IPS-20b (cell line): ENCODE measurements at regions not wholly inside any gene's neighbourhood (a gene's known extent, or its start where the extent isn't known, plus 50 kb on each side); places are given as distances from the start of the nearest gene placed in this dataset.

Source experiments
- H3K27ac ChIP-seq: one replicate; pipeline ENCODE4 v1.5.1; 2013; ENCODE audit warnings: low read length
- H3K27me3 ChIP-seq: 2 replicates; pipeline ENCODE4 v1.6.1; 2013; ENCODE audit warnings: mild to moderate bottlenecking, low read length, inconsistent platforms; ENCODE audit not compliant: insufficient read depth
- H3K36me3 ChIP-seq: 2 replicates; pipeline ENCODE4 v1.6.1; 2013; ENCODE audit warnings: low read depth, mild to moderate bottlenecking, inconsistent platforms, low read length, moderate library complexity; ENCODE audit not compliant: insufficient read depth
- H3K4me1 ChIP-seq: 2 replicates; pipeline ENCODE4 v1.6.1; 2013; ENCODE audit warnings: mild to moderate bottlenecking, control low read depth, inconsistent platforms, low read length, moderate library complexity; ENCODE audit not compliant: insufficient read depth
- H3K4me3 ChIP-seq: 2 replicates; pipeline ENCODE4 v1.5.1; 2013; ENCODE audit warnings: mild to moderate bottlenecking, low read length, inconsistent platforms
- H3K9ac ChIP-seq: 2 replicates; pipeline ENCODE4 v1.6.1; 2013; ENCODE audit warnings: low read depth, mild to moderate bottlenecking, inconsistent platforms, low read length, moderate library complexity
- H3K9me3 ChIP-seq: 2 replicates; pipeline ENCODE4 v1.6.1; 2013; ENCODE audit warnings: mild to moderate bottlenecking, low read depth, low read length, inconsistent platforms; ENCODE audit not compliant: insufficient read depth

DNA sequence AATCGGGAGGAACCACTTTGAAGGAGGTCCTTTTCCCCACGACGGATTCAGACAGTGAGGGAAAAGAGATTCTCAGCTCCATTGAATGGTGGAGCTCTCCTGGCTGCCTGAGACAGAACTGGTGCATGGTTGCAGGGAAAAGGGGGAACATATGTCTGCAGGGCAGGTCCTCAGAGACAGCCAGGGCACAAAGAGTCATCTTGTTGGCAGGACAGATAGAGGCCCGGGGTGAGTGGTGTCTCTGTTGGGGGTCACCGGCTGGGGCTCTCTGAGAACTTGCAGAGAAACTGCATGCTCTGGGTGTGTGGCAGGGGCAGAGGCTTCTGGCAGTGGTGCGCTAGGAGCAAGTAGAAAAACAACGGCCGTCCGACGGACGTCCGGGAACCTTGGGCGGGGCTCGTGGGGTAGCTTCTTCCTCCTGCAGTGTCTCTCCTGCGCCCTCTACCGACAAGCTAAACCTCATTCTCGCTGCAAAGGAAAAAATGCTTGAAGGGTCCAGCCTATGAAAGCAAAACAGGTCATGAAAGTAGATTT, 94.3 kb downstream of the CDCA7 start:
- Histone ChIP-seq H3K9me3 (no peaks in the 10 kb centered on the region), H3K36me3 (no peaks in the 10 kb centered on the region), H3K4me1 (no peaks in the 10 kb centered on the region; the same call in 1 of the 2 replicates), H3K27me3 (no peaks in the 10 kb centered on the region), H3K9ac (peak overlapping the region; percentile 56; the same call in 1 of the 2 replicates), H3K4me3 (peak overlapping the region; percentile 62), H3K27ac (peak overlapping the region; percentile 22)

DNA sequence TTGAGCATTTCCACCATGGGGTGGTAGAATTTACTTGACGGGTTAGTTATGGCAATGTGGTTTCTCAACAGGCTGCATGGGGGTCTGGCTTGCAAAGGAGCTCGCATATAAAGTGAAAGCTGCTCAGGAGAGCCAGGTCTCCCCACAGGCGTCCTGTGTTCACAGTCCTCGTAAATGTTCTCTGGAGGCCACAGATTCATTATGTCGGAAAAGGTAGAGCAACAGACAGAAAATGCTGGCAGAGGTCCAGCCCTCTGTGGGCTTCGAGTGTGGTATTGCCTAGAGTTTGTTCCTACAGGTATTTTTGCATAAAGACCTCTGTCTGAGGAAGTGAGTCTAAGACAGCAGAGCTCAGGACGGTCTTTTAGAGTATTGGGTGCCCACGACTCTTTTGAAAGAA, 96.4 kb downstream of the CDCA7 start:
- no peaks in the 10 kb centered on the region for H3K27me3 ChIP-seq
- no peaks in the 10 kb centered on the region for H3K36me3 ChIP-seq
- no peaks in the 10 kb centered on the region for H3K9me3 ChIP-seq
- H3K9ac ChIP-seq: no peak overlapping the region
- H3K4me3 ChIP-seq: no peak overlapping the region
- H3K27ac ChIP-seq: no peak overlapping the region
- no peaks in the 10 kb centered on the region; the same call in 1 of the 2 replicates for H3K4me1 ChIP-seq

DNA sequence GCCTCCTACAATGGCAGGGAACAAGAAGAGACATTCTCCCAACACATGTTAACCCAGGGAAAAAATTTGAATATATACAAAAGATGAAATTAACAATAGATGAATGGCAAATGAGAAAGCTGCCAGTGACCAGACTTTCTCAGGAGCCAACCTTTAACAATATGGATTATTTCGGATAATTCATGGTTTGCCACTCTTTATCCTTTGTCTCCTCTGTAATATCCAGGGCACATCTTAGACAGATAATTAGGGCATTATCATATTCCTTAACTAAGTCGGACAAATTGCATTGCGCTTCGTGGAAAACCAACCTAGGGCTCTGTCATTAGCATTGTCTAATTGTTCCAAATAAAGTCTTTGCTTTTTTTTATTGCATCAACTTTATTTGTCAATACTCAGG, 97.3 kb downstream of the CDCA7 start:
- Histone ChIP-seq H3K36me3 (no peaks in the 10 kb centered on the region), H3K9ac (no peak overlapping the region), H3K9me3 (no peaks in the 10 kb centered on the region), H3K4me1 (peaks cover 3% of the 10 kb centered on the region; the same call in 1 of the 2 replicates), H3K27me3 (no peaks in the 10 kb centered on the region), H3K27ac (no peak overlapping the region), H3K4me3 (no peak overlapping the region)

DNA sequence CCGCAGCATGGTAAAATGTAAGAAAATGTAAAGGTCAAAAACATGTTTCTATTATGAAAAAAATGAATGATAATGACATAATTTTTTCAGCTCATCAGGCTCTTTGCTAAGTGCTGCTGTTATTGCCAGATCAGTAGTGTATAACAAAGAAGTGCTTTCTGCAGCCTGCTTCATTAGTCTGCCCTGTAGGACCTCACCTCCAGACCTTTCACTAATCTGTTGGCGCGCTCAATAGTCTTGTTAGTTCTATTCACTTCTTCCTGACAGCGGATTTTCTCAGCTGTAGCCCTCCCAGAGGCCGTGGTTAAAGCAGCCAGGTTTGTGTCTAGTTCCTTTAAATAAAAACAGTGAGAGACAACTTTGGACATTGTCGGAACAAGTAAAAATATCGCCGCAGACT, 97.7 kb downstream of the CDCA7 start:
- Histone ChIP-seq H3K36me3 (no peaks in the 10 kb centered on the region), H3K4me1 (peaks cover 6% of the 10 kb centered on the region; the same call in 1 of the 2 replicates), H3K9me3 (no peaks in the 10 kb centered on the region), H3K9ac (no peak overlapping the region), H3K4me3 (no peak overlapping the region), H3K27me3 (no peaks in the 10 kb centered on the region), H3K27ac (no peak overlapping the region)

DNA sequence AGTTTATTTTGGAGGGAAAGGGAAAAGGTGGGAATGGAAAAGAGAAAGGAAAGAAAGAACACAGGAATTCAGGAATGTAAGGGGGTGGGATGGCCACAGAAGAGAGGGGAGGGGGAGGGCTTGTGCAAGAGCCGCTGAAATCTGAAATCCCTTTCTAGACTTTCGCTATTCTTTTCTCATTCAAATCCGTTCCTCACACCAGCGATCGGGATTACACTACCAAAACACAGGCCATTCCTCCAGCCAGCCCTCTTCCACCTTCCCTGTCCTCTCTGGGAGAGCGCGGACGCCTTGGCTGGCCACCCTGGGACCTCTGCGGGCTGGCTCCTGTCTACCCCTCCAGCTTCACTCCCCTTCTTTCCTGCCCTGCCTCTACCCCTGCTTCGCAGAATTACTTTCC, 102.3 kb downstream of the CDCA7 start:
- Histone ChIP-seq H3K27ac (no peak overlapping the region), H3K36me3 (no peaks in the 10 kb centered on the region), H3K27me3 (no peaks in the 10 kb centered on the region), H3K9me3 (no peaks in the 10 kb centered on the region), H3K4me3 (no peak overlapping the region), H3K4me1 (peaks cover 8% of the 10 kb centered on the region; the same call in 1 of the 2 replicates), H3K9ac (no peak overlapping the region)

DNA sequence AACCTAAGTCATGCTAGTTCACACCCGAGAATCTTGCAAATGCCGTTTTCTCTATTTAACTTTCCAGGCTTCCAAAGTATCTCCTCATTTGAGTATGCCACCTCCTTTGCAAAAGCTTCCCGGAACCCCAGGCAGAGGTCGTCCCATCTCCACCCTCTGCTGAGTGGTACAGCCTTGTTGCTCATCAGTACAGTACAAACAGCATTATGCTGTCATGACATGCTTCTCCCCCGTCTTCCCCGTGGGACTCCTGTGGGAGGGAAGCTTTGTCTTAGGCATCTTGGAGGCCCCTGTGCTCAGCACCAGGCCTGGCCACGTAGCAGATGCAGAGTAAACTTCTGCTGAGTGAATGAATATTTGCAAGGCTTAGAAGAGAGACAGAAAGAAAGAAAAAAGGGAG, 102.7 kb downstream of the CDCA7 start:
- Histone ChIP-seq H3K4me1 (peaks cover 8% of the 10 kb centered on the region; the same call in 1 of the 2 replicates), H3K27ac (no peak overlapping the region), H3K9me3 (no peaks in the 10 kb centered on the region), H3K36me3 (no peaks in the 10 kb centered on the region), H3K9ac (no peak overlapping the region), H3K4me3 (no peak overlapping the region), H3K27me3 (no peaks in the 10 kb centered on the region)

DNA sequence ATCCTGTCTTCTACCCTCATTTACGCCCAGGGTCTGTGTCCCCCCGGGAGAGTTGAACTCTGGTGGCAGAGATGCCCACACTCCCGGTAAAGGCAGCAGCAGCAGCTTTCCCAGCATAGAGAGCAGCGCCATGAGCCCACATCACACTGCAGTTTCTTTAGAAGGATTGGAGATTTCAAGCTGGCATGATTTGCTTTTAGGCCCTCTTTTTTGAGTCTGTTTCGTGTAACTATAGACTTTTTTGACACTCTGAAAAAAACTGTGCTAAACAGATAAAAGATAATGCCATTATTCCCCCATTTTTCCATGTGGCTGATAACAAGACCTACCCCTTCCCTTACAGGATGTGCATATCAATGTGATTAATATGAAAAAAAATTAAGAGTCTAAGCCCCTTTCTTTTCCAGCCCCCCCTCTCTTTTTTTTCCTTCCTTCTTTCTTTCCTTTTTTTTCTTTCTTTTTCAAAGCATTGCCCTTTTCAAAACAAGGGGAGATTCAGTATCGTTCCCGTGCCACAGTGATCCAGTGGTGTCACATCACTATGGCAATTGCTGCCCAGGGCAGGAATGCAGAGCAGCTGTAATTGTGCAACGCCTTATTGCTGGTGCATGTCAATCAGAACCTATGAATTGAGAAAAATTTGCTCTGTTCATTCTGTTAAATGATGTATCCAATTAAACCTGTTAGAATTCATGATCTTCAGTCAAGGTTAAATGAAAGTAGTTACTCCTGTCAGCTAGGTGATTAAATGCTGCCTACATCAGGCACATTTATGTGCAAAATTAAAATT, 104.5 kb downstream of the CDCA7 start:
- H3K9me3 ChIP-seq: no peaks in the 10 kb centered on the region
- H3K9ac ChIP-seq: no peak overlapping the region
- H3K36me3 ChIP-seq: no peaks in the 10 kb centered on the region
- H3K4me1 ChIP-seq: peaks cover 8% of the 10 kb centered on the region; the same call in 1 of the 2 replicates
- no peaks in the 10 kb centered on the region for H3K27me3 ChIP-seq
- no peak overlapping the region for H3K27ac ChIP-seq
- no peak overlapping the region for H3K4me3 ChIP-seq

DNA sequence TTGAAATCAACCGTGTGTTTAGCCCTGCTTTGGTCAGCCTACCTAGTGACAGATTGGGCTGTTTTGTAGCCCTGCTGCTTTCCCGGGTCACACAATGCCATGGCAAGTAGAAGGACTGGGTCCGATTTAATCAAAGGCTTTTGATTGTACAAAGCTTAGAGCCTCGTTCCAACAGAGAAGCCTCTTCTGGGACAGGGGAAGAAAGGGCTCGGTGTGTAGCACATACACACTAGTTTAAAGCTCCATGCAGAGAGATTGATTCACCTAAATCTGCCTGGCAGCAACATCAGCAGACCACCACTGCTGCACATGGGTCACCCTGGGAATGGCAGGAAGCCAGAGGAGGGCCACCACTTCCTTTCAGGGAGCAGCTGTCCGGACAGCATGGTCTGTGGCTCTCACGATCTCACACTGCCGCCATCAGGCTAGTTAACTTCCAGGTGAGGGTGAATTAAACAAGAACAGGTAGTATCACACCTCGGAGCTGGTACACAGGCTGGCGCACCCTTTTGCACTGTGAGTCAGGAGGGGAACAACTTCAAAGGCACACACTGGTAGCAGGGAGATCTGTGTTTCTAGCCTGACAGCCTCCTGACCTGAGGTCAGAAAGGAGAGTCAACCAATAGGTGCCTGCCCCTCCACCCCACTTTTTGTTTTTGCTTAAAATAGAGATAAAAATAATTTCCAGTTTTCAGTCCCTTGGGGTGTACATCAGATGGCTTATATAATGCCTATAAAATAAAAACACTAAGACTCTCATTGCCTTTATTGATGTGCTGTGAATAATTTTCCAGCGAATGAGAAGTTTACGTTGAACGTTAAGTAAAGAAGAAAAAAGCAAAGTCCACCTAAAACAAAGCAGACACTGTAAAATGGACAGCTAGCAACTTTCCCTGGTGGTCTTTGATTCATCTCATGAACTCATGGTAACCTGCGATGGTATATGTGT, 108.5 kb downstream of the CDCA7 start:
- Histone ChIP-seq H3K36me3 (no peaks in the 10 kb centered on the region), H3K4me1 (no peaks in the 10 kb centered on the region), H3K4me3 (no peak overlapping the region), H3K9me3 (no peaks in the 10 kb centered on the region), H3K27me3 (no peaks in the 10 kb centered on the region), H3K9ac (no peak overlapping the region), H3K27ac (no peak overlapping the region)

DNA sequence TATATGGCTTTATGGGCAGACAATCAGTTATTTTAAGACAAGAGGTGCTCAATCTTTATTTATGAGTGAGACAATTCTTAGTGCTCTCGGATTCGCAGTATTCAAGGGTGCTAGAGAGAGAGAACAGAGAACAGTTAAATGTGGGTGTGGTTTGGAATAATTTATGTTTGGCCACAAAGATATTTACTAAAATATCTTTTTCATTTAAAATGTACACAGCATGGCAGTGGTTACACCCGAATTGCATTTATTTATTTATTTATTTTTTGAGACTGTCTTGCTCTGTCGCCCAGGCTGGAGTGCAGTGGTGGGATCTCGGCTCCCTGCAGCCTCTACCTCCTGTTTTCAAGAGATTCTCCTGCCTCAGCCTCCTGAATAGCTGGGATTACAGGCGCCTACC, 109.2 kb downstream of the CDCA7 start:
- H3K9ac ChIP-seq: no peak overlapping the region
- no peaks in the 10 kb centered on the region for H3K27me3 ChIP-seq
- H3K4me1 ChIP-seq: no peaks in the 10 kb centered on the region
- H3K27ac ChIP-seq: no peak overlapping the region
- H3K9me3 ChIP-seq: no peaks in the 10 kb centered on the region
- no peak overlapping the region for H3K4me3 ChIP-seq
- H3K36me3 ChIP-seq: no peaks in the 10 kb centered on the region

DNA sequence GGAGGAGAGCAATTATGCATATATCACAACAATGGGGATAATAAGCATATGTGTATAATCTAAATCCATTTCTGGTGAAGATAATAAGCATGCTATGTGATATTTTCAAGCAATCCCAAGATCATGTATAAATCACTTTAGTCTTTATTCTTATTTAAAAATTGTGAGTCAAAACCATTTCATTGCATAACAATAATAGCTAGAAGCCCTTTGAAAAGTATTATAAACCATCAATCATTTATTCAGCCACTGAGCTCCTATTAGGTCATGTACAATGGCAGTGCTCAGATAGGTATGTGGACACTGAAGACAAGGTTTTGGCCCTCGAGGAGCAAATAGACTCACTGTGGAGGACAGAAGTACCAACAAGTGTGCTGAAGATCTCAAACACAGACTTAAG, 113.1 kb downstream of the CDCA7 start:
- no peaks in the 10 kb centered on the region for H3K9me3 ChIP-seq
- no peak overlapping the region for H3K27ac ChIP-seq
- H3K36me3 ChIP-seq: no peaks in the 10 kb centered on the region
- H3K27me3 ChIP-seq: no peaks in the 10 kb centered on the region
- no peak overlapping the region for H3K4me3 ChIP-seq
- H3K4me1 ChIP-seq: no peaks in the 10 kb centered on the region
- H3K9ac ChIP-seq: no peak overlapping the region

DNA sequence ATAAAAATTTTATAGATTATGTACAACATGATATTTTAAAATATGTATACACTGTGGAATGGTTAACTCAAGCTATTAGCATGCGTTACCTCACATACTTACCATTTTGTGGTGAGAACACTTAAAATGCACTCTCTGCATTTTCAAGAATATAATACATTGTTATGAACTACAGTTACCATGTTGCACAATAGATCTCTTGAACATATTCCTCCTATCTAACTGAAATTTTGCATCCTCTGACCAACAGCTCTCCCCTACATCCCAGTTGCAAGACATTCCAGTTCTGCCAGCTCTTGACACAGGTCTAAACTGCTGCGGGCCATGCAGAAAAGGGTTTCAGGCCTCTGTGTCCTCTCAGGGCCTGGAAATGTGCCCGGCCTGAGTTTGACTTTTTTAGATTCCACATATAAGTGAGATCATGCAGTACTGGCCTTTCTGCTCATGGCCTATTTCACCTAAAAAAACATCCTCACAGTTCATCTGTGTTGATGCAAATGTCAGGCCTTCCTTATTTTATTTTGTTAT, 113.7 kb downstream of the CDCA7 start:
- H3K36me3 ChIP-seq: no peaks in the 10 kb centered on the region
- no peaks in the 10 kb centered on the region for H3K27me3 ChIP-seq

More for the DNA sequence above, 113.7 kb downstream of the CDCA7 start:
- H3K9ac ChIP-seq: no peak overlapping the region
- H3K4me1 ChIP-seq: no peaks in the 10 kb centered on the region
- H3K27ac ChIP-seq: no peak overlapping the region
- no peaks in the 10 kb centered on the region for H3K9me3 ChIP-seq
- H3K4me3 ChIP-seq: no peak overlapping the region
